SK-N-SH (cell line): ENCODE measurements at regions not wholly inside any gene's neighbourhood (a gene's known extent, or its start where the extent isn't known, plus 50 kb on each side); places are given as distances from the start of the nearest gene placed in this dataset.

Experiments used
- CTCF ChIA-PET: fragments of 300-600, 350-600 bp; formaldehyde crosslinking; extraction: SDS; loops from one replicate; lab custom pipeline; 2021; lab: Yijun Ruan, JAX
- POLR2A ChIA-PET: fragments of 350-600 bp; sonication (Branson Sonifier 250); formaldehyde crosslinking; extraction: SDS; loops from one replicate; lab custom pipeline; 2020; ENCODE audit warnings: antibody characterized with exemption, inconsistent platforms; lab: Yijun Ruan, JAX
- DNase-seq: peaks from one replicate; pipeline ENCODE4 v3.0.0; 2012
- H2AFZ ChIP-seq: fragments of 200-600 bp; sonication (generic); 2 replicates; pipeline ENCODE4 v1.8.1; 2016; ENCODE audit warnings: antibody characterized with exemption, mild to moderate bottlenecking, low read depth
- H3F3A ChIP-seq: fragments of 200-600 bp; sonication (generic); replicated peaks from 2 replicates; pipeline ENCODE3; 2016; ENCODE audit warnings: antibody characterized with exemption, mild to moderate bottlenecking; ENCODE audit not compliant: insufficient read depth
- H3K27ac ChIP-seq, 2 experiments: fragments of 200-500 bp in 1 of 2; fragments of 200-600 bp in 1 of 2; sonication (Bioruptor generic) in 1 of 2; sonication (generic), shearing (Covaris generic) in 1 of 2; 2 replicates each; pipeline versions ENCODE4 v1.5.1 to v1.6.1; 2014 to 2016; ENCODE audit warnings: low read depth in 2 of 2, inconsistent platforms in 1 of 2, low read length in 1 of 2, mild to moderate bottlenecking in 1 of 2, mixed read lengths in 1 of 2
- H3K27me3 ChIP-seq: fragments of 200-600 bp; sonication (generic), shearing (Covaris generic); 2 replicates; pipeline ENCODE4 v1.6.1; 2016; ENCODE audit warnings: mixed run types; ENCODE audit not compliant: insufficient read depth
- H3K36me3 ChIP-seq, 2 experiments: fragments of 200-500 bp in 1 of 2; fragments of 200-600 bp in 1 of 2; sonication (Bioruptor generic) in 1 of 2; sonication (generic) in 1 of 2; replicated peaks in 1 of 2; 2 replicates each; pipeline versions ENCODE3 to v1.5.1; 2014 to 2016; ENCODE audit warnings: low read length in 1 of 2, mild to moderate bottlenecking in 1 of 2; ENCODE audit not compliant: insufficient read depth in 2 of 2, control insufficient read depth in 1 of 2
- H3K4me1 ChIP-seq, 2 experiments: fragments of 200-500 bp in 1 of 2; fragments of 200-600 bp in 1 of 2; sonication (Bioruptor generic) in 1 of 2; sonication (generic), shearing (Covaris generic) in 1 of 2; 2 replicates each; pipeline versions ENCODE4 v1.5.1 to v1.6.1; 2014 to 2016; ENCODE audit warnings: low read depth in 1 of 2, low read length in 1 of 2, mixed run types in 1 of 2; ENCODE audit not compliant: insufficient read depth in 2 of 2, control insufficient read depth in 1 of 2
- H3K4me2 ChIP-seq: fragments of 200-600 bp; sonication (generic), shearing (Covaris generic); 2 replicates; pipeline ENCODE4 v1.6.1; 2017; ENCODE audit warnings: mixed run types
- H3K4me3 ChIP-seq, 2 experiments: fragments of 200-500 bp in 1 of 2; fragments of 200-600 bp in 1 of 2; sonication (Bioruptor generic) in 1 of 2; sonication (generic), shearing (Covaris generic) in 1 of 2; 2 replicates each; pipeline versions ENCODE4 v1.5.1 to v1.8.1; 2014 to 2016; ENCODE audit warnings: low read depth in 2 of 2, inconsistent platforms in 1 of 2, low read length in 1 of 2, mild to moderate bottlenecking in 1 of 2, mixed read lengths in 1 of 2, moderate library complexity in 1 of 2
- H3K79me2 ChIP-seq: fragments of 200-600 bp; sonication (generic); 2 replicates; pipeline ENCODE4 v1.8.1; 2017; ENCODE audit warnings: mild to moderate bottlenecking; ENCODE audit not compliant: insufficient read depth
- H3K9ac ChIP-seq: fragments of 200-600 bp; sonication (generic); 2 replicates; pipeline ENCODE4 v1.6.1; 2017; ENCODE audit warnings: mixed run types
- H3K9me2 ChIP-seq: fragments of 200-600 bp; sonication (generic); 2 replicates; pipeline ENCODE4 v1.6.1; 2017; ENCODE audit warnings: mixed run types
- H3K9me3 ChIP-seq: fragments of 200-600 bp; sonication (generic); 2 replicates; pipeline ENCODE4 v1.6.1; 2017; ENCODE audit warnings: mixed run types, mild to moderate bottlenecking, moderate library complexity
- H4K20me1 ChIP-seq: fragments of 200-600 bp; sonication (generic); 2 replicates; pipeline ENCODE4 v1.6.1; 2017; ENCODE audit warnings: mild to moderate bottlenecking, mixed run types; ENCODE audit not compliant: insufficient read depth
- GABPA ChIP-seq: IDR thresholded peaks from 2 replicates; pipeline ENCODE4 v1.4.0; 2012; ENCODE audit warnings: low read depth, mild to moderate bottlenecking
- GATA2 ChIP-seq: sonication (generic); formaldehyde crosslinking; IDR thresholded peaks from 2 replicates; pipeline ENCODE4 v1.5.0; 2020; ENCODE audit warnings: mild to moderate bottlenecking, missing genetic modification reagents
- JUND ChIP-seq: IDR thresholded peaks from 2 replicates; pipeline ENCODE4 v1.4.0; 2012
- MEF2A ChIP-seq: IDR thresholded peaks from 2 replicates; pipeline ENCODE4 v1.4.0; 2012; ENCODE audit warnings: low read depth, borderline replicate concordance
- NFIC ChIP-seq: IDR thresholded peaks from 2 replicates; pipeline ENCODE4 v1.4.0; 2012; ENCODE audit warnings: borderline replicate concordance
- NRF1 ChIP-seq: IDR thresholded peaks from 2 replicates; pipeline ENCODE4 v1.6.1; 2012; ENCODE audit warnings: low read depth, mild to moderate bottlenecking, low read length
- POLR2AphosphoS5 ChIP-seq: IDR thresholded peaks from 2 replicates; pipeline ENCODE4 v1.6.1; 2012; ENCODE audit warnings: low read depth, low read length
- RAD21 ChIP-seq: IDR thresholded peaks from 2 replicates; pipeline ENCODE4 v1.6.1; 2012; ENCODE audit warnings: mild to moderate bottlenecking, low read length
- RFX5 ChIP-seq: IDR thresholded peaks from 2 replicates; pipeline ENCODE4 v1.6.1; 2012; ENCODE audit warnings: mild to moderate bottlenecking, improper control_type of control experiment, low read length
- SMC3 ChIP-seq: IDR thresholded peaks from 2 replicates; pipeline ENCODE4 v1.6.1; 2012; ENCODE audit warnings: low read depth, low read length, improper control_type of control experiment
- TAF1 ChIP-seq: IDR thresholded peaks from 2 replicates; pipeline ENCODE4 v1.6.1; 2012; ENCODE audit warnings: low read depth, mild to moderate bottlenecking, low read length, moderate library complexity, borderline replicate concordance
- TEAD4 ChIP-seq: IDR thresholded peaks from 2 replicates; pipeline ENCODE4 v1.4.0; 2012; ENCODE audit warnings: mild to moderate bottlenecking, borderline replicate concordance; ENCODE audit not compliant: insufficient read depth
- WGBS: methylation state at CpG from one replicate; pipeline ENCODE4 v1.1.6; 2017; ENCODE audit warnings: low lambda C conversion rate; 5-methylcytosine and 5-hydroxymethylcytosine counted together
- TF ChIP-seq, protein P1 (sequence below): IDR thresholded peaks from 2 replicates; pipeline ENCODE4; 2012
- TF ChIP-seq, protein P2 (sequence below): IDR thresholded peaks from 2 replicates; pipeline ENCODE4 v1.6.1; 2012; ENCODE audit warnings: mild to moderate bottlenecking, low read depth, low read length, moderate library complexity
- TF ChIP-seq, protein P3 (sequence below): fragments of 150-350 bp; IDR thresholded peaks from 2 replicates; pipeline ENCODE4 v1.6.1; 2016; ENCODE audit warnings: mild to moderate bottlenecking, low read depth, low read length
- TF ChIP-seq, protein P4 (sequence below): fragments of 150-350 bp; IDR thresholded peaks from 2 replicates; pipeline ENCODE4 v1.6.1; 2017; ENCODE audit warnings: antibody characterized with exemption, low read length, low read depth, borderline replicate concordance
- TF ChIP-seq, protein P5 (sequence below): IDR thresholded peaks from 2 replicates; pipeline ENCODE4 v1.4.0; 2012; ENCODE audit warnings: low read depth, borderline replicate concordance

DNA sequence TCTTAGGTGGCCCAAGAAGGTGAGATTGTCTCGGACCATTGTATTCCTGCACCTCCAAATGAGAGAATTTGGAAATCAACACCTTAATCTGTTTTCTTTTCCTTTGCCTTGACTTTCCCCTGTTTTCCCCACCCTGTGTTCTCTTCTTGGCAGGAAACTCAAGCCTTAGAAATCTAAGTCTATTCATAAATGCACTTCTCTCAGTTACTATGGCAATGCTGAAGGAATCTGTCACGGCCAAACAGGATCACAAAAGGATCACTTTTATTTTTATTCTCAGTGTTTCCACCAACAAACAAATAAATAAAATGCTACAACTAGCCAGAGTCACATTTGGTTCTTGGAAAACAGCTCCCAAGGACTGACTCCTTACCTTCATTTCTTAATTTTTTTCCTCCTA lies 270.5 kb downstream of the BCAT1 start:
- Histone ChIP-seq H3K36me3 (no peaks in the 10 kb centered on the region), H3K9me3 (no peaks in the 10 kb centered on the region), H3F3A (no peaks in the 10 kb centered on the region), H3K9ac (no peak overlapping the region), H3K4me3 (no peak overlapping the region), H3K9me2 (no peaks in the 10 kb centered on the region), H3K27ac (no peak overlapping the region), H3K4me2 (no peak overlapping the region), H3K27me3 (no peaks in the 10 kb centered on the region), H4K20me1 (no peaks in the 10 kb centered on the region), H3K4me1 (no peaks in the 10 kb centered on the region; a peak in 1 of 4 replicates), H2AFZ (no peak overlapping the region), H3K79me2 (no peaks in the 10 kb centered on the region)
- ChIA-PET CTCF (interaction anchor here (1.1 kb wide), 1 partner anchor 37 kb away, joined by 3 read pairs; no protein-coding TSS in a partner anchor), POLR2A (no interaction called here)
- DNase-seq = no peak
- 52% methylated on average over 2 of the region's 2 CpGs for WGBS
- TF ChIP-seq NRF1 (no peak), TEAD4 (no peak), RFX5 (no peak), POLR2AphosphoS5 (no peak), JUND (no peak), SMC3 (no peak), GABPA (no peak), TAF1 (no peak), MEF2A (no peak), RAD21 (no peak), NFIC (no peak), GATA2 (CRISPR knock-in tag) (no peak)
- TF ChIP-seq, protein P1, sequence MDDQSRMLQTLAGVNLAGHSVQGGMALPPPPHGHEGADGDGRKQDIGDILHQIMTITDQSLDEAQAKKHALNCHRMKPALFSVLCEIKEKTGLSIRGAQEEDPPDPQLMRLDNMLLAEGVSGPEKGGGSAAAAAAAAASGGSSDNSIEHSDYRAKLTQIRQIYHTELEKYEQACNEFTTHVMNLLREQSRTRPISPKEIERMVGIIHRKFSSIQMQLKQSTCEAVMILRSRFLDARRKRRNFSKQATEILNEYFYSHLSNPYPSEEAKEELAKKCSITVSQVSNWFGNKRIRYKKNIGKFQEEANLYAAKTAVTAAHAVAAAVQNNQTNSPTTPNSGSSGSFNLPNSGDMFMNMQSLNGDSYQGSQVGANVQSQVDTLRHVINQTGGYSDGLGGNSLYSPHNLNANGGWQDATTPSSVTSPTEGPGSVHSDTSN = no peak
- TF ChIP-seq, protein P2, sequence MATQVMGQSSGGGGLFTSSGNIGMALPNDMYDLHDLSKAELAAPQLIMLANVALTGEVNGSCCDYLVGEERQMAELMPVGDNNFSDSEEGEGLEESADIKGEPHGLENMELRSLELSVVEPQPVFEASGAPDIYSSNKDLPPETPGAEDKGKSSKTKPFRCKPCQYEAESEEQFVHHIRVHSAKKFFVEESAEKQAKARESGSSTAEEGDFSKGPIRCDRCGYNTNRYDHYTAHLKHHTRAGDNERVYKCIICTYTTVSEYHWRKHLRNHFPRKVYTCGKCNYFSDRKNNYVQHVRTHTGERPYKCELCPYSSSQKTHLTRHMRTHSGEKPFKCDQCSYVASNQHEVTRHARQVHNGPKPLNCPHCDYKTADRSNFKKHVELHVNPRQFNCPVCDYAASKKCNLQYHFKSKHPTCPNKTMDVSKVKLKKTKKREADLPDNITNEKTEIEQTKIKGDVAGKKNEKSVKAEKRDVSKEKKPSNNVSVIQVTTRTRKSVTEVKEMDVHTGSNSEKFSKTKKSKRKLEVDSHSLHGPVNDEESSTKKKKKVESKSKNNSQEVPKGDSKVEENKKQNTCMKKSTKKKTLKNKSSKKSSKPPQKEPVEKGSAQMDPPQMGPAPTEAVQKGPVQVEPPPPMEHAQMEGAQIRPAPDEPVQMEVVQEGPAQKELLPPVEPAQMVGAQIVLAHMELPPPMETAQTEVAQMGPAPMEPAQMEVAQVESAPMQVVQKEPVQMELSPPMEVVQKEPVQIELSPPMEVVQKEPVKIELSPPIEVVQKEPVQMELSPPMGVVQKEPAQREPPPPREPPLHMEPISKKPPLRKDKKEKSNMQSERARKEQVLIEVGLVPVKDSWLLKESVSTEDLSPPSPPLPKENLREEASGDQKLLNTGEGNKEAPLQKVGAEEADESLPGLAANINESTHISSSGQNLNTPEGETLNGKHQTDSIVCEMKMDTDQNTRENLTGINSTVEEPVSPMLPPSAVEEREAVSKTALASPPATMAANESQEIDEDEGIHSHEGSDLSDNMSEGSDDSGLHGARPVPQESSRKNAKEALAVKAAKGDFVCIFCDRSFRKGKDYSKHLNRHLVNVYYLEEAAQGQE = no peak
- TF ChIP-seq, protein P3, sequence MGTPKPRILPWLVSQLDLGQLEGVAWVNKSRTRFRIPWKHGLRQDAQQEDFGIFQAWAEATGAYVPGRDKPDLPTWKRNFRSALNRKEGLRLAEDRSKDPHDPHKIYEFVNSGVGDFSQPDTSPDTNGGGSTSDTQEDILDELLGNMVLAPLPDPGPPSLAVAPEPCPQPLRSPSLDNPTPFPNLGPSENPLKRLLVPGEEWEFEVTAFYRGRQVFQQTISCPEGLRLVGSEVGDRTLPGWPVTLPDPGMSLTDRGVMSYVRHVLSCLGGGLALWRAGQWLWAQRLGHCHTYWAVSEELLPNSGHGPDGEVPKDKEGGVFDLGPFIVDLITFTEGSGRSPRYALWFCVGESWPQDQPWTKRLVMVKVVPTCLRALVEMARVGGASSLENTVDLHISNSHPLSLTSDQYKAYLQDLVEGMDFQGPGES = no peak
- TF ChIP-seq, protein P4, sequence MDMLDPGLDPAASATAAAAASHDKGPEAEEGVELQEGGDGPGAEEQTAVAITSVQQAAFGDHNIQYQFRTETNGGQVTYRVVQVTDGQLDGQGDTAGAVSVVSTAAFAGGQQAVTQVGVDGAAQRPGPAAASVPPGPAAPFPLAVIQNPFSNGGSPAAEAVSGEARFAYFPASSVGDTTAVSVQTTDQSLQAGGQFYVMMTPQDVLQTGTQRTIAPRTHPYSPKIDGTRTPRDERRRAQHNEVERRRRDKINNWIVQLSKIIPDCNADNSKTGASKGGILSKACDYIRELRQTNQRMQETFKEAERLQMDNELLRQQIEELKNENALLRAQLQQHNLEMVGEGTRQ = no peak
- TF ChIP-seq, protein P5, sequence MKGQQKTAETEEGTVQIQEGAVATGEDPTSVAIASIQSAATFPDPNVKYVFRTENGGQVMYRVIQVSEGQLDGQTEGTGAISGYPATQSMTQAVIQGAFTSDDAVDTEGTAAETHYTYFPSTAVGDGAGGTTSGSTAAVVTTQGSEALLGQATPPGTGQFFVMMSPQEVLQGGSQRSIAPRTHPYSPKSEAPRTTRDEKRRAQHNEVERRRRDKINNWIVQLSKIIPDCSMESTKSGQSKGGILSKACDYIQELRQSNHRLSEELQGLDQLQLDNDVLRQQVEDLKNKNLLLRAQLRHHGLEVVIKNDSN = no peak
